Left ventricle myocardium inferior (tissue), 1 donor: ENCODE measurements at regions not wholly inside any gene's neighbourhood (a gene's known extent, or its start where the extent isn't known, plus 50 kb on each side); places are given as distances from the start of the nearest gene placed in this dataset.

Experiments used
- DNase-seq: peaks from one replicate; pipeline ENCODE4 v3.0.0-alpha.2; 2020
- H3K27ac ChIP-seq: fragments of 200-600 bp; replicated peaks from 2 replicates; pipeline ENCODE4 v1.8.0; 2021
- H3K27me3 ChIP-seq: fragments of 200-600 bp; 2 replicates; pipeline ENCODE4 v1.8.0; 2021; ENCODE audit warnings: low read depth
- H3K36me3 ChIP-seq: fragments of 200-600 bp; 2 replicates; pipeline ENCODE4 v1.8.0; 2021
- H3K4me1 ChIP-seq: fragments of 200-600 bp; 2 replicates; pipeline ENCODE4 v1.8.0; 2021
- H3K4me3 ChIP-seq: fragments of 200-600 bp; 2 replicates; pipeline ENCODE4 v1.8.0; 2021; ENCODE audit warnings: mild to moderate bottlenecking, moderate library complexity
- H3K9me3 ChIP-seq: fragments of 200-600 bp; replicated peaks from 2 replicates; pipeline ENCODE4 v1.8.0; 2021
- intact Hi-C: fragments of 100-400 bp; cut with micrococcal nuclease; formaldehyde crosslinking; loops from one replicate; pipeline ENCODE4 v1.11.0; 2022
- TF ChIP-seq, protein P1 (sequence below): fragments of 200-600 bp; IDR thresholded peaks from 2 replicates; pipeline ENCODE4 v1.8.0; 2021; ENCODE audit warnings: antibody characterized with exemption, mild to moderate bottlenecking, borderline replicate concordance
- donor health status: DM: no; HTN: yes; CAD: no; lungs with severe emphysema.

DNA sequence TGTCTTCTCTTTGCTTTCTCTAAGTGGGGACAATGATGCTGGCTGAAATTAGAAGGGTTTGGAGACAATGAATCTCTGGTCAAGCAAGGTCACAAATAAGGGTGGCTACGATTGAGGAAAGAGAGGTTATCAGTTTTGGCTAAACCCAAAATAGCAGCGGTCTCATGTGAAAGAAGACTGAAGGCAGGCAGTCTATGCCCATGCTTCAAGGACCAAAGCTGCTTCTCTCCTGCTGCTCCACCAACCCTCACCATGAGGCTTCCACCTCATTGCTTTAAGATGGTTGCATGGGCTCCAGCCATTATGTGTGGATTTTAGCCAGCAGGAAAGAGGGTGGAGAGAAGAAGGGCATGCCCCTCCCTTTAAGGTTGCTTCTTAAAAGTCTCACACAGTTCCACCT lies 114.1 kb upstream of the TRIM2 start:
- intact Hi-C loops: no loop called here
- H3K36me3 ChIP-seq: no peaks in the 10 kb centered on the region
- peaks cover 5% of the 10 kb centered on the region for H3K27me3 ChIP-seq
- H3K9me3 ChIP-seq: no peaks in the 10 kb centered on the region
- TF ChIP-seq, protein P1, sequence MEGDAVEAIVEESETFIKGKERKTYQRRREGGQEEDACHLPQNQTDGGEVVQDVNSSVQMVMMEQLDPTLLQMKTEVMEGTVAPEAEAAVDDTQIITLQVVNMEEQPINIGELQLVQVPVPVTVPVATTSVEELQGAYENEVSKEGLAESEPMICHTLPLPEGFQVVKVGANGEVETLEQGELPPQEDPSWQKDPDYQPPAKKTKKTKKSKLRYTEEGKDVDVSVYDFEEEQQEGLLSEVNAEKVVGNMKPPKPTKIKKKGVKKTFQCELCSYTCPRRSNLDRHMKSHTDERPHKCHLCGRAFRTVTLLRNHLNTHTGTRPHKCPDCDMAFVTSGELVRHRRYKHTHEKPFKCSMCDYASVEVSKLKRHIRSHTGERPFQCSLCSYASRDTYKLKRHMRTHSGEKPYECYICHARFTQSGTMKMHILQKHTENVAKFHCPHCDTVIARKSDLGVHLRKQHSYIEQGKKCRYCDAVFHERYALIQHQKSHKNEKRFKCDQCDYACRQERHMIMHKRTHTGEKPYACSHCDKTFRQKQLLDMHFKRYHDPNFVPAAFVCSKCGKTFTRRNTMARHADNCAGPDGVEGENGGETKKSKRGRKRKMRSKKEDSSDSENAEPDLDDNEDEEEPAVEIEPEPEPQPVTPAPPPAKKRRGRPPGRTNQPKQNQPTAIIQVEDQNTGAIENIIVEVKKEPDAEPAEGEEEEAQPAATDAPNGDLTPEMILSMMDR: no peak
- no peak overlapping the region for H3K4me3 ChIP-seq
- no peaks in the 10 kb centered on the region for H3K4me1 ChIP-seq
- no peak overlapping the region for H3K27ac ChIP-seq
- no peak for DNase-seq

DNA sequence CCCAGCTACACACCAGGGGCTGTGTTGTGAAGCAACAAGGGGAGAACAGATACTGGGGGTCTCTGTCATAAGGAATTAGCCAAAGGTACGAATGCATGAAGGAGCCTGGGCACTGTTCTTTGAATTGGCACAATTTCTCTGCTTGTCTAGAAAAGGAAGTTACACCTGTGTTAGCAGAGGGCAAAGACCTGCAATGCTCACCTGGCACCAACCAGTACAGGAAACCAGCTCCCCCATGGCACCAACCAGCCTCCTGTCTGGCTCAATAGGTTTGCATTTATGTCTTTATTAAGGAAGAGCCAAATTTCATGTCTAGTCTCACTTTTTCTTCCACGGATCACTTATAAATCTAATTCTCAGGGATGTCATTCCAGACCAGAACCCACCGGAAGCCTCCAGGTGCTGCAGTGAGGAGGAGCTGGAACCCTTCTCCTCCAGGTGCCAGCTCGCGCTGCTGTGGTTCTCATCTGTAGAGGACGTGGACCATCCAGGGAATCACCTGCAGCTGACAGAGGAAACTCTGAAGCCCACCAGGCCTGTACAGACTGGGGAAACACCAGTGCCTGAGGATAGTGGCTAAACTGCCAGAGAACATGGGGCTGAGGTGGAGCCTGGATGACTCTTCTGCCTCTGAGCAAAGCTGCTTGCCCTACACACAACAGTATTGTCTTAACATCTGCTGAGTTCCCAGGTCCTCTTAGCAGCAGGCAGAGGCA lies 113.4 kb upstream of the TRIM2 start:
- intact Hi-C loops: no loop called here

DNA sequence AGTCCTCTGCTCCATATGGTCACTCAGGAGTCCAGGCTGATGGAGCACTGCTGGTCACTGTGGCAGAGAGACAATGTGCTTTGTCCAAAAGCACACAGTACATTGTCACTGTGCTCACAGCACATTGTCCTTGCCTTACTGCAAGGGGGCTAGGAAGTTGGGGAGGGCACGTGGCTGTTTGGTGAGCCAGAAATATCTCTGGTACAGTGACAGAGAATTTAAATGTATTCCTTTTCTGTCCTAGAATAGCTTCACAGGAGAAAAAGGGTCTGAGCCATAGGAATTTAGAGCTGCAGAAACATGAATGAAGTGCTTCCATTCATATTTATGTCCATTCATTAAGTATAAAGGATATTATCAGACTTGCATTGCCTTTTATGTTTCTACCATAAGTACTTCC lies 110.8 kb upstream of the TRIM2 start:
- TF ChIP-seq, protein P1: no peak
- Histone ChIP-seq H3K27ac (no peak overlapping the region), H3K4me1 (no peaks in the 10 kb centered on the region), H3K4me3 (no peak overlapping the region), H3K27me3 (peaks cover 5% of the 10 kb centered on the region), H3K36me3 (no peaks in the 10 kb centered on the region), H3K9me3 (no peaks in the 10 kb centered on the region)
- intact Hi-C loops: no loop called here
- DNase-seq: no peak

More for the DNA sequence above, 113.4 kb upstream of the TRIM2 start:
- no peaks in the 10 kb centered on the region for H3K9me3 ChIP-seq
- DNase-seq: no peak
- no peak overlapping the region for H3K4me3 ChIP-seq
- H3K4me1 ChIP-seq: no peaks in the 10 kb centered on the region
- no peaks in the 10 kb centered on the region for H3K36me3 ChIP-seq
- no peak overlapping the region for H3K27ac ChIP-seq
- TF ChIP-seq, protein P1: no peak
- H3K27me3 ChIP-seq: peaks cover 5% of the 10 kb centered on the region

DNA sequence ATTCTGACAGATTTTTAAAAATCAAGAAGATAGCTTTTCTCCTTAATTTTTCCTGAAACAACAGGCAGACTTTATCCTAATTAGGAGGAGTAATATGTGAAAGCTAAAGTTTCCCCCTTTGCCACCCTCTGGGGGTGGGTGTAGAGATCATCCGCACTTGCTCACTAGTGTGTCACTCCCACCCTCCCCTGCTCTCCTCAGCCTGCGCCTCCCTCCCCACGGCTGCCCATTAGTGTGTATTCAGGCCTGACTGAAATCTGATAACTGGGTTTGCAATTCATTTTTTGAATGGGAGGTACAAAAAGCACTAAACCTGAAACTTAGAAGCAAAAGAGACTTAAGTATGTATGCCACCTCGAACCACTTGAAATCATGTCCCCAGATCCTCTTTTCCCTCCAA lies 110.4 kb upstream of the TRIM2 start:
- intact Hi-C loops: no loop called here
- TF ChIP-seq, protein P1: no peak
- peaks cover 5% of the 10 kb centered on the region for H3K27me3 ChIP-seq

DNA sequence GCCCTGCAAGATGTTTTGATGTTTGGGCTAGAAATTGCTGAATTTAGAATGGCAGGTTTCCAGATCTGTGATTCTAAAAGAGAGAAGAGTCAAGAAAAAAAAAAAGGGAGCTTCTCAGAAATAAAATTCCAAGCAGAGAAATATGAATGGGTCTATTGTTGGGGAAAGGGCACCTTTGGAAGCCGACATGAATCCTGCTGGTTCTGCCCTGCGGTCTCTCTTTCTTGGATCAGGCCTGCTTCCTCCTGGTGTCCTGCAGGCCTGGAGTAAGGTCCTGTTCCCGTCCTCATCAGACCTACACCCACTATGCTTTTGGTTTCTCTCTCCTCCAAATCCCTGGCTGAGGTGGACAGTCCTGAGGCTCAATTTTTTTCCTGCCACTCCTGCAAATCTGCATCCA lies 109.8 kb upstream of the TRIM2 start:
- Histone ChIP-seq H3K27ac (no peak overlapping the region), H3K27me3 (peaks cover 5% of the 10 kb centered on the region), H3K9me3 (no peaks in the 10 kb centered on the region), H3K4me3 (no peak overlapping the region), H3K36me3 (no peaks in the 10 kb centered on the region), H3K4me1 (no peaks in the 10 kb centered on the region)
- no peak for DNase-seq
- TF ChIP-seq, protein P1: no peak
- intact Hi-C loops: no loop called here

More for the DNA sequence above, 110.4 kb upstream of the TRIM2 start:
- Histone ChIP-seq H3K27ac (no peak overlapping the region), H3K9me3 (no peaks in the 10 kb centered on the region), H3K4me1 (no peaks in the 10 kb centered on the region), H3K36me3 (no peaks in the 10 kb centered on the region), H3K4me3 (no peak overlapping the region)
- no peak for DNase-seq
